BE2C (cell line): ENCODE measurements at regions not wholly inside any gene's neighbourhood (a gene's known extent, or its start where the extent isn't known, plus 50 kb on each side); places are given as distances from the start of the nearest gene placed in this dataset.

ENCODE experiments used
- DNase-seq: peaks from one replicate; pipeline ENCODE4 v3.0.0-alpha.2; 2020
- H3K27me3 ChIP-seq: fragments of 250-450 bp; sonication (Bioruptor Pico); 2 replicates; pipeline ENCODE4 v1.5.1; 2020; ENCODE audit warnings: mild to moderate bottlenecking
- H3K36me3 ChIP-seq: fragments of 250-450 bp; sonication (Bioruptor Pico); 2 replicates; pipeline ENCODE4 v1.5.1; 2020; ENCODE audit warnings: mild to moderate bottlenecking
- H3K4me1 ChIP-seq: fragments of 250-450 bp; sonication (Bioruptor Pico); 2 replicates; pipeline ENCODE4 v1.5.1; 2020
- H3K4me3 ChIP-seq: 2 replicates; pipeline ENCODE4 v1.5.1; 2011; ENCODE audit warnings: low read depth, low read length
- H3K9me3 ChIP-seq: fragments of 250-450 bp; sonication (Bioruptor Pico); 2 replicates; pipeline ENCODE4 v1.5.1; 2020
- TF ChIP-seq, protein P1 (sequence below): IDR thresholded peaks from 2 replicates; pipeline ENCODE4 v1.5.1; 2012; ENCODE audit warnings: mild to moderate bottlenecking, low read depth, low read length

DNA sequence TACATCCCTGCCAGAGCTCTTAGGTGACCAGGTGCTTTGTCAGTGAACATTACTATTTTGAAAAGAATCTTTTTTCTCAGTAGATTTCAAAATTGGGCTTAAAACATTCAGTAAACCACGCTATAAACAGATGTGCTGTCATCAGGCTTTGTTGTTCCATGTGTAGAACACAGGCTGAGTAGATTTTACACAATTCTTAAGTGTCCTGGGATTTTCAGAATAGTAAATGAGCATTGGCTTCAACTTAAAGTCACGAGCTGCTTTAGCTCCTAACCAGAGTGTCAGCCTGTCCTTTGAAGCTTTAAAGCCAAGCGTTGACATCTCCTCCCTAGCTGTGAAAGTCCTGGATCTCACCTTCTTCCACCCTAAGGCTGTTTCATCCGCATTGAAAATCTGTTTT, 83.6 kb downstream of the CARTPT start:
- H3K4me3 ChIP-seq: no peak overlapping the region
- H3K4me1 ChIP-seq: no peaks in the 10 kb centered on the region
- TF ChIP-seq, protein P1, sequence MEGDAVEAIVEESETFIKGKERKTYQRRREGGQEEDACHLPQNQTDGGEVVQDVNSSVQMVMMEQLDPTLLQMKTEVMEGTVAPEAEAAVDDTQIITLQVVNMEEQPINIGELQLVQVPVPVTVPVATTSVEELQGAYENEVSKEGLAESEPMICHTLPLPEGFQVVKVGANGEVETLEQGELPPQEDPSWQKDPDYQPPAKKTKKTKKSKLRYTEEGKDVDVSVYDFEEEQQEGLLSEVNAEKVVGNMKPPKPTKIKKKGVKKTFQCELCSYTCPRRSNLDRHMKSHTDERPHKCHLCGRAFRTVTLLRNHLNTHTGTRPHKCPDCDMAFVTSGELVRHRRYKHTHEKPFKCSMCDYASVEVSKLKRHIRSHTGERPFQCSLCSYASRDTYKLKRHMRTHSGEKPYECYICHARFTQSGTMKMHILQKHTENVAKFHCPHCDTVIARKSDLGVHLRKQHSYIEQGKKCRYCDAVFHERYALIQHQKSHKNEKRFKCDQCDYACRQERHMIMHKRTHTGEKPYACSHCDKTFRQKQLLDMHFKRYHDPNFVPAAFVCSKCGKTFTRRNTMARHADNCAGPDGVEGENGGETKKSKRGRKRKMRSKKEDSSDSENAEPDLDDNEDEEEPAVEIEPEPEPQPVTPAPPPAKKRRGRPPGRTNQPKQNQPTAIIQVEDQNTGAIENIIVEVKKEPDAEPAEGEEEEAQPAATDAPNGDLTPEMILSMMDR: no peak
- peaks cover 2% of the 10 kb centered on the region; the same call in 1 of the 2 replicates for H3K9me3 ChIP-seq
- no peaks in the 10 kb centered on the region for H3K36me3 ChIP-seq
- H3K27me3 ChIP-seq: no peaks in the 10 kb centered on the region
- DNase-seq: no peak

DNA sequence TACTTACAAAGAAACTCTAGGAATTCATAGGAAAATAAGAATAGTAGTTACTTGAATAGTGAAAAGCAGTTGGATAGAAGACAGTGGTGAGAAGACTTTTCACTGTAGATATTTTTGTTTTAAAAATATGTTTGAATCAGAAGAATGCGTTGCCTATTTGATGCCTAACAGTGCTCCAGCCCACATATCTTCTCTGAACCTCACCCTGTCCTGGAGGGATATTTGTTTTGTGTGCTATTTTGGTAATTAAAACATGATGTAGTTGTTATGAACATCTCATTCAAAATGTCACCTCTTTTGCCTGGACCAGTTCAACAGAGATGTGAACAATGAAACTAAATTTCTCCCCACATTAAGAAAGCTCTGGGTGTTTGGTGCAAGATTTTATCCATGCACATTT, 87.6 kb downstream of the CARTPT start:
- peaks cover 22% of the 10 kb centered on the region for H3K4me1 ChIP-seq
- no peak overlapping the region for H3K4me3 ChIP-seq
- no peak for DNase-seq
- TF ChIP-seq, protein P1: no peak
- H3K9me3 ChIP-seq: no peaks in the 10 kb centered on the region
- H3K36me3 ChIP-seq: no peaks in the 10 kb centered on the region
- no peaks in the 10 kb centered on the region for H3K27me3 ChIP-seq

DNA sequence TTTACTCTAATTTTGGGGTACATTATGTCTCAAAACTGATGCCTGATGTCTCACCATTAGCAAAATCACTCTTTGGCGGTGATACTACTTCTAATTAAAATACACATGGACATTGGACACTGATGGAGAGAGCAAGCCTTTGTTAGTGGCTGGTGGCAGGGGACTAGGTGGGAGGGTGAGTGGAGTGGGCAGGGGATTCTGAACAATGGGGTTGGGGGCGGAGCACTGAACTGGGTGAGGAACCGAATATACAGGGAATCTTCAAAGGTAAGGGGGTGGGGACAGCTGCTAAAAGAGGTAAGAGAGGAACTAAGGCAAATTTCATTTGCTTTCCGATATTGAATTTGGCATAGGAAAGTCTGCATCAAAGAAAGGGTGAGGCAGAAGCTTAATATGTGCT, 88.8 kb downstream of the CARTPT start:
- H3K4me3 ChIP-seq: no peak overlapping the region
- no peaks in the 10 kb centered on the region for H3K27me3 ChIP-seq
- no peak for DNase-seq
- H3K4me1 ChIP-seq: peaks cover 22% of the 10 kb centered on the region
- H3K36me3 ChIP-seq: no peaks in the 10 kb centered on the region
- TF ChIP-seq, protein P1: no peak
- no peaks in the 10 kb centered on the region for H3K9me3 ChIP-seq

DNA sequence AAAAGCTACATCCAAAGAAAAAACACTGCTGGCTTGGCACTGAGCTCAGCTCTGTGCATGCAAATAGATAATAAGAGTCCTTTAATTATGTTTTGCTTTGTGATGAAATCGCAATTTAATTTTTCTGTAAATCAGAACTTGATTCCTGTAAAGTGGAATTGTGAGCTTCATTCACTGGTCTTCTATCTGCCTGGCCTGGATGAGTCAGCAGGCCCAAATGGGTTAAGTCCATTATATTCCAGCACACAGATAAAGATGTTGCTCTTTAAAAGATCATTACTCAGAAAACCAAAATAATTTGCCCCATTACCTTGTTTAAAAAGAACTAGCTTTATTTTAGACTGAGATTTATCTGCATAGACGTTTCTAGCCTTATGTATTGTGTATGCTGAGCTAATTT, 90.4 kb downstream of the CARTPT start:
- TF ChIP-seq, protein P1: no peak
- Histone ChIP-seq H3K4me3 (peak overlapping the region; percentile 12; the same call in 1 of the 2 replicates), H3K36me3 (no peaks in the 10 kb centered on the region), H3K27me3 (no peaks in the 10 kb centered on the region), H3K9me3 (no peaks in the 10 kb centered on the region), H3K4me1 (peaks cover 22% of the 10 kb centered on the region)
- peak; percentile 37 for DNase-seq

DNA sequence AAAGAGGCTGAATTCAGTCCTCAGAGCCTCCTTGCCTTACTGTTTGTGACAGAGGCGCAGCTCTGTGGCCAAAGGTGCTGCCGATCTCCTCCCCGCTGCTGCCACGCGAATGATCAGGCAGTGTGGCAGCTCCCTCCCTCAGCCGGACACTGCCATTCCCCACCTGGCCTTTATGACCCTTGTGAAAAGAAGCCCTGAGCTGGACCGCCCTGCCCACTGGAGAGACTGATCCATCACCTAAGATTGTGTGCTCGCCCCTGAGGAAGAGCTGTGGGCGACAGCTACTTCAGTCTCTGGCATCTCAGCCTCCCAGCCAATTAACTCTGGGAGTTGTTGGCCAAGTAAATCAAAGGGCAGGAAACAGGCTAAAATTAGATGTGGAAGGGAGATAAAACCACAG, 90.9 kb downstream of the CARTPT start:
- H3K4me1 ChIP-seq: peaks cover 22% of the 10 kb centered on the region
- H3K4me3 ChIP-seq: peak overlapping the region; percentile 10
- TF ChIP-seq, protein P1: no peak
- H3K27me3 ChIP-seq: no peaks in the 10 kb centered on the region
- H3K36me3 ChIP-seq: no peaks in the 10 kb centered on the region
- H3K9me3 ChIP-seq: no peaks in the 10 kb centered on the region
- DNase-seq: no peak

DNA sequence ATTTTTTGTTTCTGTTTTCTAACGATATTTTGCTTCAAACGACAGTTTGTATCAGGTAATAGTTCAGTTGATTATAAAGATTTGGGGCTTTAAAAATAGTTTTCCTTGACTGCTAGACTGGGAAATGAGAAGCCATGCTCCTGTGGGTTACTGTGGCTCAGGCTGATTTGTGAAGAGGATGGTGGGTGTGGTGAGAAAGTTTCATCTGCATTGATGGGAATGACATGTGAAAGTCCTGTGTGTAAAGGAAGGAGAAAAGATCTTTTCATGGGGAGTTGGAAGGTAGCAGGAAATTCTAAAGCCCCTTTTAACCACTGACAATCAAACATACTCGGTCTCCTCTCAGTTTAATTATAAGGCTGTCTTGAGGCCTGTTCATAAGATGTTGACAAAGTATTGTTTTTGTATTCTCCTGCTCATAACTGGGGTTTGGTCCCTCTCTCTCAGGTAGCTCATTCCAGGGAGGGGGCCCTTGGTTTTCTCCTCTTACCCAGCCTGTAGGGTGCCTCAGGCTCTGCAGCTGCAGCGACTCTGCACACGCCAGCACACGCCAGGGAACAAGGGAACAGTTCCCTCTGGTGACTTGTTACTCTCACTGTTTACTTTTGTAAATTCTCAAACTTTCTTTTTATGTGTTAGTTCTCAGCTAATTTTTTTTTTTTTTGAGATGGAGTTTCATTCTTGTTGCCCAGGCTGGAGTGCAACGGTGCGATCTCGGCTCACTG, 91.6 kb downstream of the CARTPT start:
- no peak for DNase-seq
- no peaks in the 10 kb centered on the region for H3K27me3 ChIP-seq
- TF ChIP-seq, protein P1: no peak
- H3K9me3 ChIP-seq: no peaks in the 10 kb centered on the region
- peaks cover 22% of the 10 kb centered on the region for H3K4me1 ChIP-seq
- H3K4me3 ChIP-seq: no peak overlapping the region
- H3K36me3 ChIP-seq: no peaks in the 10 kb centered on the region
